Natural killer cell (primary cell): ENCODE measurements at regions not wholly inside any gene's neighbourhood (a gene's known extent, or its start where the extent isn't known, plus 50 kb on each side); places are given as distances from the start of the nearest gene placed in this dataset.

Source experiments
- ATAC-seq, 3 donors: fragments of 150-1000 bp in 2 of 3; fragments of 200-7000 bp in 1 of 3; cut with Tn5 transposase; 1 replicate in 1 of 3; 2 replicates in 2 of 3; pipeline ENCODE4 v1.10.0; 2021; ENCODE audit warnings: mild to moderate bottlenecking in 2 of 3, moderate library complexity in 2 of 3
- DNase-seq, 2 donors: peaks; one replicate each; pipeline versions ENCODE4 v3.0.0 to v3.0.0-alpha.2; 2013 to 2021; ENCODE audit warnings: mixed read lengths in 1 of 2
- H3K27ac ChIP-seq: one replicate; pipeline ENCODE4 v1.5.1; 2013; ENCODE audit warnings: mild to moderate bottlenecking, low read length
- H3K27me3 ChIP-seq: one replicate; pipeline ENCODE4 v1.6.1; 2013; ENCODE audit warnings: low read length; ENCODE audit not compliant: control insufficient read depth, insufficient read depth
- H3K36me3 ChIP-seq: one replicate; pipeline ENCODE4 v1.6.1; 2013; ENCODE audit warnings: low read length; ENCODE audit not compliant: control insufficient read depth, insufficient read depth
- H3K4me1 ChIP-seq: one replicate; pipeline ENCODE4 v1.6.1; 2013; ENCODE audit warnings: low read length; ENCODE audit not compliant: control insufficient read depth, insufficient read depth
- H3K4me3 ChIP-seq: one replicate; pipeline ENCODE4 v1.5.1; 2013; ENCODE audit warnings: low read length
- H3K9me3 ChIP-seq: one replicate; pipeline ENCODE4 v1.6.1; 2013; ENCODE audit warnings: low read length; ENCODE audit not compliant: control insufficient read depth, insufficient read depth
- H3K27ac Mint-ChIP-seq, 2 donors: one replicate each; pipeline ENCODE4 v1.8.0; 2022; ENCODE audit warnings: mild to moderate bottlenecking in 2 of 2, mixed read lengths in 2 of 2, moderate library complexity in 1 of 2
- H3K27me3 Mint-ChIP-seq, 2 donors: one replicate each; pipeline ENCODE4 v1.8.0; 2022; ENCODE audit warnings: low read depth in 2 of 2, mixed read lengths in 2 of 2
- H3K36me3 Mint-ChIP-seq: one replicate; pipeline ENCODE4 v1.8.0; 2022; ENCODE audit warnings: mixed read lengths
- H3K4me1 Mint-ChIP-seq, 2 donors: one replicate each; pipeline ENCODE4 v1.8.0; 2022; ENCODE audit warnings: mixed read lengths in 2 of 2
- H3K4me3 Mint-ChIP-seq: one replicate; pipeline ENCODE4 v1.8.0; 2022; ENCODE audit warnings: mild to moderate bottlenecking, moderate library complexity, mixed read lengths
- H3K9me3 Mint-ChIP-seq, 2 donors: one replicate each; pipeline ENCODE4 v1.8.0; 2022; ENCODE audit warnings: mixed read lengths in 2 of 2
- CTCF ChIP-seq: fragments of 200-600 bp; IDR thresholded peaks from one replicate; pipeline ENCODE4 v1.8.0; 2022; ENCODE audit warnings: antibody characterized with exemption
- WGBS: methylation state at CpG from one replicate; pipeline ENCODE4 v1.1.7; 2013; ENCODE audit warnings: missing lambda C conversion rate; ENCODE audit not compliant: insufficient coverage; 5-methylcytosine and 5-hydroxymethylcytosine counted together
- intact Hi-C: fragments of 100-400 bp; cut with micrococcal nuclease; formaldehyde crosslinking; loops from one replicate; pipeline ENCODE4 v1.14.2; 2022

DNA sequence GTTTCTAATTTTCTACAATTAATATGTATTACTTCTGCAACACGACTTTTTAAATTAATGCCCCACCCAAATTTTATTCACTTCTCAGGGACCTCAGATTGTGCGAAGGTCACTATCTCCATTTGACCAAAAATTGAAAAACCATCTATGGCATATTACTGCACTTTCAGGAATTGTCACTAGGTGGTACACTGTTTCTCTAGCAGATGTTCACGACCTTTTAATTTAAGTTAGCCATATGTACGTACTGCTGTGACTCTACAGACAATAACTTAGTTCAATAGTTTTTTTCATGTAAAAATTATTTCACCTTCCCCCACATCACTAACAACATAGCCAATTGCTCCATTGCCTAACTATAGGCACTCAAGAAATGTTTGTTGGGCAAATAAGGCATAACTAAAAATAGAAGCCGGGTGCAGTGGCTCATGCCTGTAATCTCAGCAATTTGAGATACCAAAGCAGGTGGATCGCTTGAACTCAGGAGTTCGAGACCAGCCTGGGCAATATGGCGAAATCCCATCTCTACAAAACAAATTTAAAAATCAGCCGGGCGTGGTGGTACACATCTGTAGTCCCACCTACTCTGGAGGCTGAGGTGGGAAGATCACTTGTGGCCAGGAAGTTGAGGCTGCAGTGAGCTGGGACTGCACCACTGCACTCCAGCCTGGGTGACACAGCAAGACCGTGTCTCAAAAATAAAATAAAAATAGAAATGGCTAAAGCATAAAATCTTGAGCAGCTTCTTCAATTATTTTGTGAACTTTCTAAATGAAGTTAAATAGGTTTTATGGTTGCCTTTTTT lies 75.7 kb upstream of the PKN2 start:
- no peak overlapping the region for H3K4me3 ChIP-seq
- no peak for TF ChIP-seq CTCF
- H3K36me3 Mint-ChIP-seq: no peaks in the 10 kb centered on the region
- H3K36me3 ChIP-seq: no peaks in the 10 kb centered on the region
- no peaks in the 10 kb centered on the region for H3K4me1 ChIP-seq
- H3K27ac ChIP-seq: no peak overlapping the region
- no peak overlapping the region for H3K4me3 Mint-ChIP-seq
- ATAC-seq (peak in 1 of 3 donors; percentile 56), DNase-seq (peak in 1 of 2 donors; percentile 53)
- peaks cover 8 to 11% of the 10 kb centered on the region in 2 donors for H3K27me3 Mint-ChIP-seq
- intact Hi-C loops: no loop called here
- no peak overlapping the region for H3K27ac Mint-ChIP-seq
- no peaks in the 10 kb centered on the region for H3K9me3 Mint-ChIP-seq
- H3K27me3 ChIP-seq: no peaks in the 10 kb centered on the region
- H3K9me3 ChIP-seq: no peaks in the 10 kb centered on the region
- 58% methylated on average over 11 of the region's 11 CpGs for WGBS
- peaks cover 0 to 4% of the 10 kb centered on the region in 2 donors for H3K4me1 Mint-ChIP-seq

GRCh38 chr1:88609051-88609450 lies 75.0 kb upstream of the PKN2 start:
- H3K27ac ChIP-seq: no peak overlapping the region
- H3K4me3 Mint-ChIP-seq: no peak overlapping the region
- no peaks in the 10 kb centered on the region for H3K9me3 Mint-ChIP-seq
- ATAC-seq (no peak), DNase-seq (no peak)
- H3K4me1 ChIP-seq: no peaks in the 10 kb centered on the region
- intact Hi-C loops: no loop called here
- H3K36me3 Mint-ChIP-seq: no peaks in the 10 kb centered on the region
- H3K27me3 Mint-ChIP-seq: peaks cover 9 to 11% of the 10 kb centered on the region in 2 donors
- H3K27me3 ChIP-seq: no peaks in the 10 kb centered on the region
- no peak overlapping the region for H3K27ac Mint-ChIP-seq
- no peaks in the 10 kb centered on the region for H3K36me3 ChIP-seq
- H3K9me3 ChIP-seq: no peaks in the 10 kb centered on the region
- peaks cover 0 to 4% of the 10 kb centered on the region in 2 donors for H3K4me1 Mint-ChIP-seq
- H3K4me3 ChIP-seq: no peak overlapping the region
- TF ChIP-seq CTCF: no peak

GRCh38 chr1:88610687-88611086 lies 73.4 kb upstream of the PKN2 start:
- DNase-seq: no peak
- H3K27ac Mint-ChIP-seq: no peak overlapping the region
- intact Hi-C loops: no loop called here
- H3K36me3 Mint-ChIP-seq: no peaks in the 10 kb centered on the region
- H3K27ac ChIP-seq: no peak overlapping the region
- H3K27me3 Mint-ChIP-seq: peaks cover 10 to 18% of the 10 kb centered on the region in 2 donors
- no peaks in the 10 kb centered on the region for H3K9me3 Mint-ChIP-seq
- H3K4me3 Mint-ChIP-seq: no peak overlapping the region
- no peaks in the 10 kb centered on the region for H3K4me1 ChIP-seq
- H3K36me3 ChIP-seq: no peaks in the 10 kb centered on the region
- no peak overlapping the region for H3K4me3 ChIP-seq
- WGBS: 94% methylated on average over 4 of the region's 7 CpGs
- peaks cover 4% of the 10 kb centered on the region for H3K27me3 ChIP-seq
- H3K4me1 Mint-ChIP-seq: peaks cover 0 to 4% of the 10 kb centered on the region in 2 donors
- H3K9me3 ChIP-seq: no peaks in the 10 kb centered on the region
- no peak for TF ChIP-seq CTCF
- ATAC-seq: no peak

DNA sequence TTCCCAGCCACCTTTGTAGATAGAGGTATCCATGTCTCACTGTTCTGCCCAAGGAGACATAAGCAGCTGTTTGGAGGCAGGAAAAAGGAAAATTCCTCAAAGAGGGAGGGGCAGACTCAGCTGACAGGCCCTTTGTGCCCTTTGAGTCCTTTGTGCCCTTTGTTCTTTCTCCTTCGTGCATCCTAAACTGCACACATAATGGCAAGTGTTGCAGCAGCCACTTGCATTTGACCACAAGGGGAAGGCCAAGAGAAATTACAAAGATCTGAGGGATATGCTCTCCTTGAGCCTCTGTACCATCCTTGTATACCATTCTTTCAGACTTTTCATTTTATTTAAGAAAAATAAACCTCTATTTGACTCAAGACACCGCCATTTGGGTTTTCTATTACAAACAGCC lies 71.8 kb upstream of the PKN2 start:
- Histone ChIP-seq H3K9me3 (no peaks in the 10 kb centered on the region), H3K4me3 (no peak overlapping the region), H3K27me3 (peaks cover 4% of the 10 kb centered on the region), H3K4me1 (no peaks in the 10 kb centered on the region), H3K27ac (no peak overlapping the region), H3K36me3 (no peaks in the 10 kb centered on the region)
- Mint-ChIP-seq H3K4me3 (no peak overlapping the region), H3K9me3 (peaks cover 0 to 3% of the 10 kb centered on the region in 2 donors), H3K4me1 (peaks cover 0 to 4% of the 10 kb centered on the region in 2 donors), H3K36me3 (no peaks in the 10 kb centered on the region), H3K27me3 (peaks cover 8 to 14% of the 10 kb centered on the region in 2 donors), H3K27ac (no peak overlapping the region)
- TF ChIP-seq CTCF: no peak
- DNase-seq: no peak
- intact Hi-C loops: no loop called here
- WGBS: 82% methylated on average over 2 of the region's 2 CpGs
- ATAC-seq: no peak
